GM10266 (cell line): ENCODE measurements at regions not wholly inside any gene's neighbourhood (a gene's known extent, or its start where the extent isn't known, plus 50 kb on each side); places are given as distances from the start of the nearest gene placed in this dataset.

Experiments
- DNase-seq: peaks from one replicate; pipeline ENCODE4 v3.0.0; 2012; ENCODE audit errors: extremely low spot score
- CTCF ChIP-seq: IDR thresholded peaks from 2 replicates; pipeline ENCODE4 v1.5.1; 2012; ENCODE audit warnings: mild to moderate bottlenecking, low read depth; ENCODE audit not compliant: control insufficient read depth, insufficient read depth; ENCODE audit errors: missing control alignments

- no peak for TF ChIP-seq CTCF
Measured at GRCh38 chr4:14575919-14576318, 426.4 kb upstream of the CPEB2 start.

GRCh38 chr4:14580061-14580460 lies 422.2 kb upstream of the CPEB2 start:
- no peak for TF ChIP-seq CTCF
- no peak for DNase-seq

More at GRCh38 chr4:14575919-14576318, 426.4 kb upstream of the CPEB2 start:
- no peak for DNase-seq

- TF ChIP-seq CTCF, result no peak
Measured at GRCh38 chr4:14581741-14582140, 420.5 kb upstream of the CPEB2 start.

GRCh38 chr4:14582677-14583076 lies 419.6 kb upstream of the CPEB2 start:
- DNase-seq, result no peak
- no peak for TF ChIP-seq CTCF

More at GRCh38 chr4:14581741-14582140, 420.5 kb upstream of the CPEB2 start:
- DNase-seq, result no peak

- no peak for TF ChIP-seq CTCF
- no peak for DNase-seq
Measured at GRCh38 chr4:14583331-14583730, 418.9 kb upstream of the CPEB2 start.

- DNase-seq, result no peak
- no peak for TF ChIP-seq CTCF
Measured at GRCh38 chr4:14583752-14584151, 418.5 kb upstream of the CPEB2 start.

- TF ChIP-seq CTCF, result no peak
- no peak for DNase-seq
Measured at GRCh38 chr4:14592950-14593349, 409.3 kb upstream of the CPEB2 start.
